ENCODE measurements at regions not wholly inside any gene's neighbourhood (a gene's known extent, or its start where the extent isn't known, plus 50 kb on each side); places are given as distances from the start of the nearest gene placed in this dataset.

DNA sequence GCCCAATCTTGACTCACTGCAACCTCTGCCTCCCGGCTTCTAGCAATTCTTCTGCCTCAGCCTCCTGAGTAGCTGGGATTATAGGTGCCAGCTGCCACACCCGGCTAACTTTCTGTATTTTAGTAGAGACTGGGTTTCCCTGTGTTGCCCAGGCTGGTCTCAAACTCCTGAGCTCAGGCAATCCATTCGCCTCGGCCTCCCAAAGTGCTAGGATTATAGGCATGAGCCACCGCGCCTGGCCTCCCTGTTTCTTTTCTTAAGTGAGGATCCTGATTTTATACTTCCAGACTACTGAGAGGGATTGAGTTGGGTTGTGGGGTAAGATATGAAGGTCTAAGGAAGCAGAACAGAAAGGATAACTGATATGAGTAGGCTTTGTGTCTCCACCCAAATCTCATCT lies 106.8 kb downstream of the CNTN3 start:
- no peak for DNase-seq (ENCODE audit: low spot score)

- DNase-seq (ENCODE audit: low spot score), result no peak
These were observed 108.2 kb downstream of the CNTN3 start for GRCh38 chr3:74506246-74506645.

- no peak for DNase-seq (ENCODE audit: low spot score)
These were observed 113.5 kb downstream of the CNTN3 start for GRCh38 chr3:74501007-74501406.

DNA sequence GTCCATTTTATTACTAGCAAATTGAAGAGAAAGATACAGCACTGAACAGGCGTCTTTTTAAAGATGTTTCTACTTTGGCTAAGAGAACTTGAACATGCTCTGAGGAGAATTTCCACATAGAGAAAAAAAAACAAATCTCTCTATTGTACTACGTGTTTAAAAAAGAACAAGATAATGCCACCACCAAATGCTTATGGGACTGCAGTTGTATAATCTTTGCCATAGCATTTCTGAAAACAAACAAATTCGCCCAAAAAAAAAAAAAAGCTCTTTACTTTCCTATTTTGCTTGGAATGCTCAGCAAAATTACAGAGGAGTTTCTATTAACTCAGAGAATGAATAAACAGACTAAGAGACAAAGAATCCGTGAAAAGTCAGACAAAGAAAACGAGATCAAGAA lies 114.2 kb downstream of the CNTN3 start:
- DNase-seq (ENCODE audit: low spot score), result no peak

DNA sequence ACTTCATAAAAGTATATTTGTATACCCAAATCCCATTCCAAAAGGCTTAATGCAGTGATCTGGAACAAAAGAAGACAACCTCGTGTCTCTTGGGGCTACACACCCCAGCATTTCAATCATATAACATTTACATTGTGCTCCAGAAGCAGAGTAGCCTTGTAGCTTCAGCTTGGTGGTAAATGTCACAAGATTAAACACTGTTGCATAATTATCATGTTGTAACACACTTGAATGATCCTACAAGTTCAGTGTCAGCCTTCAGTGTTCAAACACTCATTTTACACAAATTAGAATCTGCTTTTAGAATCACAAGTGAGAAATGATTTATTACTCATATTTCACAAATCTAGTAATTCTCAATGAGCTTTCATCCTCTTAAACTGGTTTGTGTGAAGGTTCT lies 122.6 kb downstream of the CNTN3 start:
- no peak for DNase-seq (ENCODE audit: low spot score)

DNA sequence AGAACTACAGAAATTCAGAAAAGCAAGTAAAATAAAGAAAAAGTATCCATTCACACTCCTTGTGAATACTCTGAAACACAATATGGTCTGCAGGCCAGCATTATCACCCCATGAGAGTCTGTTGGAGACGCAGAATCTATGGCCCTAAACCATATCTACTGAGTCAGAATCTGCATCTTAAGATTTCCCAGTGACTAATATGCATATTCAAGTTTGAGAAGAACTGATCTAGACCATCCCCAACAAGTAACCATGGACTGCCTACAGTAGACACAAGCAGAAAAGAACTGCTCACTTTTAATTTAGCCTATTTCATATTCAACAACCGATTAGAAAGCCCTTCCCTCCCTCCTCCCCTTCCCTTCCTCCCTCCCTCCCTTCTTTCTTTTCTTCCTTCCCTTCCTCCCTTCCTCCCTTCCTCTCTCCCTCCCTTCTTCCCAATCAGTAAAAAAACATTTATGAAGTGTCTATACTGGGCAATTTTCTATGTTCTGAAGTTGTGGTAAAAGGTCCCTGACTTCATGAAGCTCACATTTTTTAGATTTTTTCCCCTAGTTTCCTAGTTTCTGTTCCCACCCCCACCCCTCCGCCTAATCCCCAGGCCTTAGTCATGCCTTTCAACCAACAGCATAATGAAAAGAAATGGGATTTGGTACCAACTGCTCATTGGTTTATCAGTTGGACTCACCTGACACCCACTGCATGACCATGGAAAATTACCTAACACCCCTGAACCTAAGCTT lies 125.2 kb downstream of the CNTN3 start:
- no peak for DNase-seq (ENCODE audit: low spot score)

DNA sequence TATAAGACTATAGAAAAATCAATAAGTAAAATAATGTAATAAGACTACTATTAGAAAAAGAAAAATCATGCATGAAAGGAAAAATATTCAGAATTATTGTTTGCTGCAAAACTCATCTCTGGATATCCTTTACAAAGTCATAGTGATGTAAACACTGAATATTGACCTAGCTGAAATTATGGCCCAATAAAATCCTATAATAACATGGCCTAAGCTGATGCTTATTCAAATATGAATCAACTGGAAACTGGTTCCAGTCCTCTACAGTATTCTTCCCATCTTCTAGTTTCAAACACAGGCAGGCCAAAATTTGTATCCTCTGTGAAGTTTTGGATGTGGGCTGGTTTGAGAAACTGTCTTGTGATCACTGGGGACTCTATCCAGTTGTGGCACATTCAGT lies 134.5 kb downstream of the CNTN3 start:
- DNase-seq (ENCODE audit: low spot score), result no peak

- no peak for DNase-seq (ENCODE audit: low spot score)
These were observed 144.1 kb downstream of the CNTN3 start for GRCh38 chr3:74470313-74470712.

DNA sequence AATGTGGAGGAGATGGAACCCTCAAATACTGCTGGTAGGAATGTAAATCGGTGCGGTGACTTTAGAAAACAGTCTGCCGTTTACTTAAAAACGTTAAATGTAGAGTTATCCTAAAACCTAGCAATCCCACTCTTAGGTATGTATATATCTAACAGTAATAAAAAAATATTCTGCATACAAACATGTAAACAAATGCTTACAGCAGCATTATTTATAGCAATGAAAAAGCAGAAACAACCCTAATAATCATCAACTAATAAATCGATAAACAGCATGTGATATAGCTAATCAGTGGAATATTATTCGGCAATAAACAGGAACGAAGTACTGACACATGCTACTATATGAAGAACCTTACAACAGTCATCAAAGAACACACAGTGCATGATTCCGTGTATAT lies 144.7 kb downstream of the CNTN3 start:
- no peak for DNase-seq (ENCODE audit: low spot score)

DNA sequence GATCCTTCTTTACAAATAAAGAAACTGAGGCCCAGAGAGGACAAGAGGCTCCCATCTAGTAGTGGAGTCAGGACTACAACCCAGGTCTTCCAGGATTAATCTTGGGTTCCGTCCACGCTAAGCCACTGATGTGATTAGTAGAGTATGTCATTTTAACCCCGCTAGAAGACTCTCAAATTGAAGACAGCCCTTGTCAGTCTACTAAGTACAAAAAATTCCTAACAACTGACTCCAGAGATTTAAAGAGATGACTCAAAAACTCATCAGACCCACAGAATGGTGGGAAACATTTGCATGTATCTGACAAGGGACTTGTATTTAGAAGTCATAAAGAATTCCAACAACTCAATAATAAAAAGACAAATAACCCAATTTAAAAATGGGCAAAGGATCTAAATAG lies 145.3 kb downstream of the CNTN3 start:
- DNase-seq (ENCODE audit: low spot score), result no peak

GRCh38 chr3:74465715-74466410 lies 148.6 kb downstream of the CNTN3 start:
- no peak for DNase-seq (ENCODE audit: low spot score)

- DNase-seq (ENCODE audit: low spot score), result peak; percentile 1
These were observed 150.9 kb downstream of the CNTN3 start for GRCh38 chr3:74463515-74463914.

GRCh38 chr3:74456166-74456565 lies 158.3 kb downstream of the CNTN3 start:
- no peak for DNase-seq (ENCODE audit: low spot score)

GRCh38 chr3:74447221-74447620 lies 167.2 kb downstream of the CNTN3 start:
- DNase-seq (ENCODE audit: low spot score), result no peak

GRCh38 chr3:74445541-74445940 lies 168.9 kb downstream of the CNTN3 start:
- no peak for DNase-seq (ENCODE audit: low spot score)

DNA sequence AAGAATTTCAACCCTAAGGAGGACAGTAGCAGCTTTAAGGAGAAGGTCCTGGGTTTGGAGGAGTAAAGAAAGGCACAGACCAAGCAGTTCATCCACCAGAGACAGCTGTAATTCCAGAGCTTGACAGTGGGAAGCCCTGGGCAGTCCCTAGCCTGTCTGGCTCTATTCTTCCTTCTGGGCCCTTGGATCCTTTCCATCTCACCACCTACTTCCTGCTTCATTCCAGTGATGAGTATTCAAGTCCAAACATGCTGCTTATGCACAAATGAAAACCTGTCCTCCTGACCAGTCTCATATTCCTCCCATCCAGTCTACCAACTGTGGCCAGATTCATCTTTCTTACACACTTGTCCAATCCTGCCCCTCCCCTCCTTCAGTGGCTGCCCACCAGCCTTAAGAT lies 171.4 kb downstream of the CNTN3 start:
- no peak for DNase-seq (ENCODE audit: low spot score)

GRCh38 chr3:74442683-74443082 lies 171.8 kb downstream of the CNTN3 start:
- no peak for DNase-seq (ENCODE audit: low spot score)

DNA sequence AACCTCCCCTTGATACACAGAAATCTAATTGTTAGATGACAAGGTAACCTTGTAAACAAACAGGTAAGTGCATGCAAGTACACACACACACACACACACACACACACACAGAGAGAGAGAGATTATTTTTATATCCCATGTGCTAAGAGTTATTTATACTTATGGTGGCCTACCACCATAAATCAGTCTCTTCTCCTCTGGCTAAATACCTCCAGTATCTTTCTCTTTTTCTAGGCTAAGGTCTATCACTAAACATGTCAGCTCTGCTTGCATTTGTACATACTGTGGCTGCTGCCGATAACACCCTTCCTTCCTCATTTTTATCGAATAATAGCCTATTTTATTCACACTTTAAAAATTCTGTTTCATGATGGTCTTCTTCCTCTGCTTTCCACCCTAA lies 172.4 kb downstream of the CNTN3 start:
- DNase-seq (ENCODE audit: low spot score), result no peak

DNA sequence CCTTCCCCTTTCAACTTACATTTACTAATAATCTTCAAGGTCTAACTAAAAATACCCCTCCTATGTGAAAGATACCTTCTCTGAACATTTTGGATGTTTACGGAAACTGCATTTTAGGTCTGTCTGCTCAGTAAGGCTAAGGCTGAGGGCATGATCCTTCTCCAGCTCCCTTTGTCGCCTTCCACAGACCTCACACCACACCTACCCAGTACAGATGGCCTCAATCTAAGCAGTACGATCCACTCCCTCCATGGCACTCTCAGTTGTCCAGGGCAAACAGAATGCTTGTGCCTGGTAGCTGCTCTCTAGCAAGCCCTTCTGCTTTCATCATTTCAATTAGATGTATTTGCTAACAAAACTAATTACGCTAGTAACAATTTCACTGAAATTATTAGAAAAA lies 178.3 kb downstream of the CNTN3 start:
- no peak for DNase-seq (ENCODE audit: low spot score)

GRCh38 chr3:74435631-74436030 lies 178.8 kb downstream of the CNTN3 start:
- no peak for DNase-seq (ENCODE audit: low spot score)

DNA sequence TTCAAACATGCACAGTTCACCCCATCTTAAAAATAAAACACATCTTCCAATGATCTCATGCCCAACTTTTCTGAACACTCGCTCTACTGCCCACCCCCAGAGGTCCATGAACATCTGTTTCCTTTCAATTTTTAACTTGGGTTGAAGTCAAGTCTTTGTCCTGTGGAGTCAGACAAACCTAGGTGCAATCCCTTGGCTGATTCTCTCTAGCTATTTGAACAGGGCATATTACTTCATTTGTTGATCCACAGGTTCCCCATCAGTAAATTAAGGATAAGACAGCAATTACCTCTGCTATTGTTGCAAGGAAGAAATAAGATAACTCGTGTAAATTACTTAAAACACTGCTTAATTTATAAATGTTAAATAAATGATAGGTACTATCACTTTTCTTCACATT lies 180.1 kb downstream of the CNTN3 start:
- DNase-seq (ENCODE audit: low spot score), result no peak

GRCh38 chr3:74426571-74426970 lies 187.9 kb downstream of the CNTN3 start:
- no peak for DNase-seq (ENCODE audit: low spot score)

DNA sequence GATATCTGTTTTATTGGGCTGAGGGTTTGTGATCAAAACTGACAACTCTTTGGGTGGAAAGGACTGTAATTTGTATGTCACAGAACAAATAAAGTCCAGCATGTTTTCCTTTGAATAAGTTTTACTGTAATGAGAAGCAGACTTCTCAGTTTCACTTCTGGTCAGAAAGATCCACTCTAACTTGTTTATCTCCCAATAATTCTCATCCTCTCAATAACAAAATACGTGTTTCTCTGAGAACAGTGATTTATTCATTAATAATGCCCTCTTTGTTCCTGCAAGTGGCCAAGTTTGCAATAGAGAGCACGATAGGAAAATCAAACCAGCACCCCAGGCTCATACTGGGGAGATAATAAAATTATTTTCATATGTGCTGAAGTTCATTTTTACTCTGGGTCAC lies 190.6 kb downstream of the CNTN3 start:
- DNase-seq (ENCODE audit: low spot score), result no peak

Data from HT-29 (cell line).